CD4-positive, alpha-beta T cell treated with Interleukin-17A for 1 hour (primary cell): ENCODE measurements at regions not wholly inside any gene's neighbourhood (a gene's known extent, or its start where the extent isn't known, plus 50 kb on each side); places are given as distances from the start of the nearest gene placed in this dataset.

Source experiments
- DNase-seq: peaks from one replicate; pipeline ENCODE4 v3.0.0-alpha.2; 2020

- no peak for DNase-seq
These were observed 294.1 kb upstream of the FLRT2 start for GRCh38 chr14:85235868-85236267.

GRCh38 chr14:85236296-85236695, 293.6 kb upstream of the FLRT2 start:
- no peak for DNase-seq

- DNase-seq, result no peak
These were observed 290.2 kb upstream of the FLRT2 start for GRCh38 chr14:85239791-85240190.

- DNase-seq, result no peak
These were observed 288.7 kb upstream of the FLRT2 start for GRCh38 chr14:85241022-85241855.

GRCh38 chr14:85242666-85243065, 287.3 kb upstream of the FLRT2 start:
- DNase-seq, result no peak

- DNase-seq, result no peak
These were observed 286.6 kb upstream of the FLRT2 start for GRCh38 chr14:85243321-85243720.

GRCh38 chr14:85247071-85247470, 282.9 kb upstream of the FLRT2 start:
- DNase-seq, result no peak

- DNase-seq, result no peak
These were observed 280.9 kb upstream of the FLRT2 start for GRCh38 chr14:85248881-85249635.

GRCh38 chr14:85250414-85251189, 279.3 kb upstream of the FLRT2 start:
- no peak for DNase-seq

- DNase-seq, result no peak
These were observed 277.9 kb upstream of the FLRT2 start for GRCh38 chr14:85252011-85252410.

- DNase-seq, result no peak
These were observed 275.2 kb upstream of the FLRT2 start for GRCh38 chr14:85254711-85255110.

- no peak for DNase-seq
These were observed 272.7 kb upstream of the FLRT2 start for GRCh38 chr14:85257287-85257686.

- no peak for DNase-seq
These were observed 265.8 kb upstream of the FLRT2 start for GRCh38 chr14:85263916-85264675.

GRCh38 chr14:85273099-85273677, 256.8 kb upstream of the FLRT2 start:
- DNase-seq, result no peak

GRCh38 chr14:85273952-85274351, 256.0 kb upstream of the FLRT2 start:
- no peak for DNase-seq

- DNase-seq, result no peak
These were observed 253.6 kb upstream of the FLRT2 start for GRCh38 chr14:85276161-85276978.

GRCh38 chr14:85276979-85277228, 253.0 kb upstream of the FLRT2 start:
- no peak for DNase-seq

GRCh38 chr14:85279407-85279806, 250.5 kb upstream of the FLRT2 start:
- DNase-seq, result no peak

GRCh38 chr14:85280074-85280473, 249.9 kb upstream of the FLRT2 start:
- no peak for DNase-seq

GRCh38 chr14:85281921-85282320, 248.0 kb upstream of the FLRT2 start:
- DNase-seq, result no peak

- no peak for DNase-seq
These were observed 241.9 kb upstream of the FLRT2 start for GRCh38 chr14:85288041-85288440.

- DNase-seq, result no peak
These were observed 238.2 kb upstream of the FLRT2 start for GRCh38 chr14:85291731-85292130.
